HepG2 (cell line): ENCODE measurements at regions not wholly inside any gene's neighbourhood (a gene's known extent, or its start where the extent isn't known, plus 50 kb on each side); places are given as distances from the start of the nearest gene placed in this dataset.

Experiments used
- ATAC-seq: fragments of 200-7000 bp; cut with Tn5 transposase; 3 replicates; pipeline ENCODE4 v1.9.1; 2020; ENCODE audit warnings: mild to moderate bottlenecking, moderate library complexity
- BruUV-seq: library from RNA; stranded (reverse); fragments of 400-500 nt; replicated peaks from 2 replicates; lab custom pipeline; 2021; lab: Mats Ljungman, UMichigan
- CTCF ChIA-PET: fragments of 300-600 bp; formaldehyde crosslinking; extraction: SDS; loops from one replicate; lab custom pipeline; 2021; ENCODE audit warnings: low total read pairs, inconsistent platforms, low intra/inter-chr PET ratio; lab: Yijun Ruan, JAX
- POLR2A ChIA-PET: fragments of 350-600 bp; sonication (Branson Sonifier 250); formaldehyde crosslinking; loops from one replicate; lab custom pipeline; 2020; ENCODE audit warnings: antibody characterized with exemption, inconsistent platforms; lab: Yijun Ruan, JAX
- DNase-seq: peaks from one replicate; pipeline ENCODE4 v3.0.0-alpha.2; 2015; ENCODE audit warnings: low spot score
- FAIRE-seq: peaks from 3 replicates; lab custom pipeline; 2011; peaks lifted over from hg19 to GRCh38; lab: Jason Lieb, UNC
- H2AFZ ChIP-seq: one replicate; pipeline ENCODE4 v1.6.1; 2011; ENCODE audit warnings: low read length, inconsistent platforms
- H3K27ac ChIP-seq: fragments of 300-600 bp; 3 replicates; pipeline ENCODE4 v1.8.0; 2011; ENCODE audit warnings: mixed run types, mild to moderate bottlenecking, mixed read lengths, low read length, inconsistent platforms; ENCODE audit not compliant: insufficient read depth; ENCODE audit errors: extremely low read length
- H3K27me3 ChIP-seq, 2 experiments: fragments of 200-600 bp in 1 of 2; 2 replicates in 1 of 2; 3 replicates in 1 of 2; pipeline versions ENCODE4 v1.6.0 to v1.8.0; 2011; ENCODE audit warnings: low read length in 2 of 2, mild to moderate bottlenecking in 2 of 2, moderate library complexity in 2 of 2, inconsistent platforms in 1 of 2; ENCODE audit not compliant: insufficient read depth in 2 of 2, control insufficient read depth in 1 of 2
- H3K36me3 ChIP-seq, 2 experiments: fragments of 200-600 bp in 1 of 2; replicated peaks in 1 of 2; 2 replicates in 1 of 2; 3 replicates in 1 of 2; pipeline versions ENCODE4 v1.5.1 to v1.8.0; 2011; ENCODE audit warnings: low read length in 2 of 2, inconsistent platforms in 1 of 2; ENCODE audit not compliant: insufficient read depth in 2 of 2, control insufficient read depth in 1 of 2
- H3K4me1 ChIP-seq: 2 replicates; pipeline ENCODE4 v1.5.1; 2012; ENCODE audit warnings: low read length, inconsistent platforms; ENCODE audit not compliant: insufficient read depth
- H3K4me2 ChIP-seq: 2 replicates; pipeline ENCODE4 v1.6.0; 2011; ENCODE audit warnings: low read depth, low read length, inconsistent platforms
- H3K4me3 ChIP-seq, 3 experiments: fragments of 200-600 bp in 1 of 3; sonication (generic), shearing (Covaris generic) in 1 of 3; replicated peaks in 1 of 3; 2 replicates each; pipeline ENCODE4 v1.5.1; 2011 to 2016; ENCODE audit warnings: low read length in 3 of 3, inconsistent platforms in 2 of 3, low read depth in 2 of 3, mild to moderate bottlenecking in 2 of 3, control low read depth in 1 of 3, mixed read lengths in 1 of 3; ENCODE audit not compliant: insufficient read depth in 1 of 3
- H3K79me2 ChIP-seq: one replicate; pipeline ENCODE4 v1.6.1; 2011; ENCODE audit warnings: low read length, inconsistent platforms; ENCODE audit not compliant: insufficient read depth
- H3K9ac ChIP-seq: 2 replicates; pipeline ENCODE4 v1.6.0; 2011; ENCODE audit warnings: mild to moderate bottlenecking, low read depth, low read length, inconsistent platforms; ENCODE audit not compliant: insufficient read depth
- H3K9me3 ChIP-seq: 2 replicates; pipeline ENCODE4 v1.5.1; 2012; ENCODE audit warnings: mild to moderate bottlenecking, low read length
- H4K20me1 ChIP-seq: 2 replicates; pipeline ENCODE4 v1.6.0; 2011; ENCODE audit warnings: inconsistent platforms, mild to moderate bottlenecking, low read length, moderate library complexity; ENCODE audit not compliant: insufficient read depth
- AKAP8 ChIP-seq: sonication (generic); formaldehyde crosslinking; IDR thresholded peaks from 2 replicates; pipeline ENCODE4 v1.5.1; 2020; ENCODE audit warnings: mild to moderate bottlenecking, missing genetic modification reagents
- FOXJ3 ChIP-seq: sonication (generic); formaldehyde crosslinking; IDR thresholded peaks from 2 replicates; pipeline ENCODE4 v1.4.0; 2020; ENCODE audit warnings: missing genetic modification reagents, mild to moderate bottlenecking, borderline replicate concordance
- HBP1 ChIP-seq: IDR thresholded peaks from 2 replicates; pipeline ENCODE4 v1.6.1; 2016; ENCODE audit warnings: low read depth, control low read depth
- SNAPC2 ChIP-seq: sonication (generic); formaldehyde crosslinking; IDR thresholded peaks from 2 replicates; pipeline ENCODE4 v1.8.1; 2022; ENCODE audit warnings: mild to moderate bottlenecking, missing genetic modification reagents
- ZFP41 ChIP-seq: sonication (generic); formaldehyde crosslinking; IDR thresholded peaks from 2 replicates; pipeline ENCODE4 v1.4.0; 2020; ENCODE audit warnings: mild to moderate bottlenecking, missing genetic modification reagents, borderline replicate concordance
- ZIK1 ChIP-seq: sonication (generic); formaldehyde crosslinking; IDR thresholded peaks from 2 replicates; pipeline ENCODE4 v1.5.0; 2020; ENCODE audit warnings: mild to moderate bottlenecking, low read depth, missing genetic modification reagents, borderline replicate concordance
- ZNF225 ChIP-seq: sonication (generic); formaldehyde crosslinking; IDR thresholded peaks from 2 replicates; pipeline ENCODE4 v1.4.0; 2020; ENCODE audit warnings: mild to moderate bottlenecking, missing genetic modification reagents
- ZNF512 ChIP-seq: sonication (generic); formaldehyde crosslinking; IDR thresholded peaks from 2 replicates; pipeline ENCODE4 v1.4.0; 2020; ENCODE audit warnings: mild to moderate bottlenecking, missing genetic modification reagents
- ZSCAN31 ChIP-seq: sonication (generic); formaldehyde crosslinking; IDR thresholded peaks from 2 replicates; pipeline ENCODE4 v1.5.0; 2020; ENCODE audit warnings: low read depth, mild to moderate bottlenecking, missing genetic modification reagents
- WGBS: methylation state at CpG from one replicate; pipeline ENCODE4 v1.1.6; 2017; ENCODE audit warnings: low lambda C conversion rate; 5-methylcytosine and 5-hydroxymethylcytosine counted together
- in situ Hi-C: cut with HindIII; loops from 2 replicates; pipeline ENCODE4 v1.10.0; 2017; ENCODE audit warnings: low pct_unique_long_range_greater_than_20kb; ENCODE audit not compliant: extremely low pct_ligation_motif_present
- intact Hi-C: fragments of 100-400 bp; cut with micrococcal nuclease; formaldehyde crosslinking; loops from one replicate; pipeline ENCODE4 v1.10.0; 2022; ENCODE audit not compliant: unreplicated experiment
- TF ChIP-seq, protein P1 (sequence below), 2 experiments: sonication (generic) in 1 of 2; formaldehyde crosslinking in 1 of 2; IDR thresholded peaks; 2 replicates each; pipeline versions ENCODE4 v1.4.0 to v1.6.1; 2018 to 2020; ENCODE audit warnings: missing genetic modification reagents in 2 of 2, borderline replicate concordance in 1 of 2, low read depth in 1 of 2, mild to moderate bottlenecking in 1 of 2, missing biosample characterization in 1 of 2
- TF ChIP-seq, protein P2 (sequence below): IDR thresholded peaks from 2 replicates; pipeline ENCODE4 v1.6.1; 2016; ENCODE audit warnings: low read depth, borderline replicate concordance

GRCh38 chr5:112472614-112473013 lies 53.5 kb upstream of the EPB41L4A start:
- ChIA-PET POLR2A (no interaction called here), CTCF (no interaction called here)
- H3K9me3 ChIP-seq: no peaks in the 10 kb centered on the region
- DNase-seq (no peak), ATAC-seq (no peak), FAIRE-seq (no peak)
- H3K27me3 ChIP-seq: no peaks in the 10 kb centered on the region; a peak in 1 of 5 replicates
- H3K9ac ChIP-seq: no peak overlapping the region
- in situ Hi-C loops (no loop called here), intact Hi-C loops (no loop called here)
- under 1% methylated on average over 6 of the region's 6 CpGs for WGBS
- no peaks in the 10 kb centered on the region for H3K4me1 ChIP-seq
- no peaks in the 10 kb centered on the region for H3K79me2 ChIP-seq
- no peak for TF ChIP-seq ZIK1 (CRISPR knock-in tag)
- TF ChIP-seq AKAP8: no peak
- TF ChIP-seq ZNF225 (CRISPR knock-in tag): no peak
- BruUV-seq: no TSS peak
- no peaks in the 10 kb centered on the region for H3K36me3 ChIP-seq
- no peak overlapping the region for H3K4me3 ChIP-seq
- no peak overlapping the region for H2AFZ ChIP-seq
- no peaks in the 10 kb centered on the region for H4K20me1 ChIP-seq
- H3K27ac ChIP-seq: no peak overlapping the region
- H3K4me2 ChIP-seq: no peak overlapping the region

DNA sequence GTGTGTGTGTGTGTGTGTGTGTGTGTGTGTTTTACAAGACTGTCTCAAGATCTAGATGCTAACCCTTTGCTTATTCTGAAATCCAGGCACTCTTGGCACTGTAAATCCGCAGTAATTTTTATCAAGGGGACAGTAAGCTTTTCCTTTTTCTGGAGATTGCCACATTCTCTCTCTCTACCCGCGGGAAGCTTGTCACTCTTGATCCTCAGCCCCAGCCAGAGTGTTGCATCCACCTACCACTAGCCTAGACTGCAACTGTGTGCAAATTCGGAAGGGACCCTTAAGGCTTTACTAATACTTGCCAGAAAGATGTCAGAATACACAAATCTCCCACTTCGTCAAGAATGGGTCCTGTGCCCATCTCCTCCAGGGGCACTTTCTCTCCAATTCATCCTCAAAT lies 54.9 kb upstream of the EPB41L4A start:
- H3K27me3 ChIP-seq: no peaks in the 10 kb centered on the region; a peak in 1 of 5 replicates
- no peak overlapping the region for H3K4me2 ChIP-seq
- WGBS: 0% methylated on average over 5 of the region's 5 CpGs
- H3K4me3 ChIP-seq: no peak overlapping the region
- DNase-seq (no peak), ATAC-seq (no peak), FAIRE-seq (no peak)
- H3K36me3 ChIP-seq: no peaks in the 10 kb centered on the region
- intact Hi-C loops: no loop called here
- in situ Hi-C loops: no loop called here
- ChIA-PET POLR2A (no interaction called here), CTCF (no interaction called here)
- H3K9me3 ChIP-seq: no peaks in the 10 kb centered on the region
- H3K79me2 ChIP-seq: no peaks in the 10 kb centered on the region
- no TSS peak for BruUV-seq
- no peaks in the 10 kb centered on the region for H4K20me1 ChIP-seq
- H3K9ac ChIP-seq: no peak overlapping the region
- H2AFZ ChIP-seq: no peak overlapping the region
- no peaks in the 10 kb centered on the region for H3K4me1 ChIP-seq
- H3K27ac ChIP-seq: no peak overlapping the region
- TF ChIP-seq ZNF512 (CRISPR knock-in tag) (no peak), ZSCAN31 (CRISPR knock-in tag) (no peak), SNAPC2 (CRISPR knock-in tag) (no peak), ZFP41 (CRISPR knock-in tag) (no peak), HBP1 (CRISPR knock-in tag) (no peak), FOXJ3 (no peak)
- TF ChIP-seq, protein P1, sequence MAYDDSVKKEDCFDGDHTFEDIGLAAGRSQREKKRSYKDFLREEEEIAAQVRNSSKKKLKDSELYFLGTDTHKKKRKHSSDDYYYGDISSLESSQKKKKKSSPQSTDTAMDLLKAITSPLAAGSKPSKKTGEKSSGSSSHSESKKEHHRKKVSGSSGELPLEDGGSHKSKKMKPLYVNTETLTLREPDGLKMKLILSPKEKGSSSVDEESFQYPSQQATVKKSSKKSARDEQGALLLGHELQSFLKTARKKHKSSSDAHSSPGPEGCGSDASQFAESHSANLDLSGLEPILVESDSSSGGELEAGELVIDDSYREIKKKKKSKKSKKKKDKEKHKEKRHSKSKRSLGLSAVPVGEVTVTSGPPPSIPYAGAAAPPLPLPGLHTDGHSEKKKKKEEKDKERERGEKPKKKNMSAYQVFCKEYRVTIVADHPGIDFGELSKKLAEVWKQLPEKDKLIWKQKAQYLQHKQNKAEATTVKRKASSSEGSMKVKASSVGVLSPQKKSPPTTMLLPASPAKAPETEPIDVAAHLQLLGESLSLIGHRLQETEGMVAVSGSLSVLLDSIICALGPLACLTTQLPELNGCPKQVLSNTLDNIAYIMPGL (CRISPR knock-in tag; IDR thresholded peaks at IDR 0.05; ENCODE audit: borderline replicate concordance in 1 of 2, low read depth in 1 of 2): no peak
- TF ChIP-seq, protein P2, sequence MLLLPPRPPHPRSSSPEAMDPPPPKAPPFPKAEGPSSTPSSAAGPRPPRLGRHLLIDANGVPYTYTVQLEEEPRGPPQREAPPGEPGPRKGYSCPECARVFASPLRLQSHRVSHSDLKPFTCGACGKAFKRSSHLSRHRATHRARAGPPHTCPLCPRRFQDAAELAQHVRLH: no peak
